Activated CD4-positive, alpha-beta T cell treated with anti-CD3 and anti-CD28 coated beads, Interleukin-2, amount 10 ng/mL, durations not matched to agents 7 days and 5 days (primary cell): ENCODE measurements at regions not wholly inside any gene's neighbourhood (a gene's known extent, or its start where the extent isn't known, plus 50 kb on each side); places are given as distances from the start of the nearest gene placed in this dataset.
"Not testable (repeated sequence)": the region's sequence is repeated elsewhere in the genome, so short reads cannot be mapped to it uniquely, and the experiment has no call there.

Experiments
- CTCF ChIA-PET: fragments of 350-600 bp; sonication (Branson Sonifier 250); formaldehyde crosslinking; loops from one replicate; lab custom pipeline; 2021; ENCODE audit warnings: antibody characterized with exemption; lab: Charles Lee
- POLR2A ChIA-PET: fragments of 350-600 bp; sonication (Branson Sonifier 250); formaldehyde crosslinking; loops from one replicate; lab custom pipeline; 2021; ENCODE audit warnings: antibody characterized with exemption; lab: Charles Lee
- DNase-seq: peaks from one replicate; pipeline ENCODE4 v3.0.0-alpha.2; 2020
- H3K27ac Mint-ChIP-seq: one replicate; pipeline ENCODE4 v1.8.0; 2021; ENCODE audit warnings: mild to moderate bottlenecking, moderate library complexity, mixed read lengths
- H3K27me3 Mint-ChIP-seq: one replicate; pipeline ENCODE4 v1.8.0; 2021; ENCODE audit warnings: mixed read lengths
- H3K36me3 Mint-ChIP-seq: one replicate; pipeline ENCODE4 v1.8.0; 2021; ENCODE audit warnings: low read depth, mixed read lengths
- H3K4me1 Mint-ChIP-seq: one replicate; pipeline ENCODE4 v1.8.0; 2021; ENCODE audit warnings: mixed read lengths
- H3K4me3 Mint-ChIP-seq: one replicate; pipeline ENCODE4 v1.8.0; 2021; ENCODE audit warnings: mild to moderate bottlenecking, moderate library complexity, mixed read lengths
- H3K9me3 Mint-ChIP-seq: one replicate; pipeline ENCODE4 v1.8.0; 2021; ENCODE audit warnings: mixed read lengths

DNA sequence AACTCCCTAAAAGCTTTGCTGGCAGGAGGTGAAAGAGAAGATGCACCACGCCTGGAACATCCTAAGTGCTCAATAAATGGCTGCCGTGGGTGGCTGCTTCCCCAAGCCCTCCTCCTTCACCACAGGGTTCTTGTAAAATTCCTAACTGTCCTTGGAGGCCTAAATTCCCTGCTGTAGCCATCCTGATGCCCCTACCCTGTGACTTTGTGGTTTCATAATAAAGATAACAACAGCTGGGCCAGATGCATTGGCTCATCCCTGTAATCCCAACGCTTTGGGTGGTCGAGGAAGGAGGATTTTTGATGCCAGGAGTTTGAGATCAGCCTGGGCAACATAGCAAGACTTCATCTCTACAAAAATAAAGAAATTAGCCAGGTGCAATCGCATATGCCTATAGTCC, 341.8 kb downstream of the ANKRD30A start:
- Mint-ChIP-seq H3K9me3 (peaks cover 19% of the 10 kb centered on the region), H3K36me3 (no peaks in the 10 kb centered on the region), H3K27me3 (no peaks in the 10 kb centered on the region), H3K4me1 (no peaks in the 10 kb centered on the region), H3K4me3 (no peak overlapping the region), H3K27ac (no peak overlapping the region)
- ChIA-PET CTCF (interaction anchor here (0.7 kb wide), 1 partner anchor 448 kb away, joined by 3 read pairs; no protein-coding TSS in a partner anchor), POLR2A (no interaction called here)
- no peak for DNase-seq

DNA sequence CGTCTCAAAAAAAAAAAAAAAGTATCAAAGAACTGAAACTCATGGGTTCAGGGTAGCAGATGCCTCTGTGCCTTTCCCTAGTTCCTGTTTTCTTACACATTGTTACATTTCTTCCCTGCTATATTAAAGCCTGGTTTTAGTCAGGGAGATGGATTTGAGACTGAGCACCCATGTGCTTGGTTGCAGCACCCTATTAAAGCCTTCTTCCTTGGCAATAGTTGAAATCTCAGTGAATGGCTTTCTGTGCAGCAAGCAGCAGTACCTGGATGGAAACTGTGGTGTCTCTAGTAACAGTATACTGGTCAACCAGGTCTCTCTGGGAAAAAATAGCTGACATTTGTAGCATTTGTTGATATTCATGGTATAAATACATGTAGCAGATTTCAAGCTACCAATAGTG, 331.1 kb downstream of the ANKRD30A start:
- ChIA-PET CTCF (no interaction called here), POLR2A (no interaction called here)
- H3K9me3 Mint-ChIP-seq, result peaks cover 8% of the 10 kb centered on the region
- DNase-seq, result no peak
- no peaks in the 10 kb centered on the region for H3K4me1 Mint-ChIP-seq
- H3K27ac Mint-ChIP-seq, result no peak overlapping the region
- H3K27me3 Mint-ChIP-seq, result no peaks in the 10 kb centered on the region
- H3K4me3 Mint-ChIP-seq, result no peak overlapping the region
- no peaks in the 10 kb centered on the region for H3K36me3 Mint-ChIP-seq

GRCh38 chr10:37448161-37448560, 322.8 kb downstream of the ANKRD30A start:
- Mint-ChIP-seq H3K4me1 (no peaks in the 10 kb centered on the region), H3K27me3 (no peaks in the 10 kb centered on the region), H3K4me3 (no peak overlapping the region), H3K9me3 (peaks cover 14% of the 10 kb centered on the region), H3K27ac (no peak overlapping the region), H3K36me3 (no peaks in the 10 kb centered on the region)
- ChIA-PET POLR2A (no interaction called here), CTCF (no interaction called here)
- no peak for DNase-seq

GRCh38 chr10:37442882-37443281, 317.5 kb downstream of the ANKRD30A start:
- Mint-ChIP-seq H3K9me3 (peaks cover 6% of the 10 kb centered on the region), H3K27me3 (no peaks in the 10 kb centered on the region), H3K36me3 (no peaks in the 10 kb centered on the region), H3K4me3 (no peak overlapping the region), H3K27ac (no peak overlapping the region), H3K4me1 (no peaks in the 10 kb centered on the region)
- POLR2A ChIA-PET, result no interaction called here
- CTCF ChIA-PET, result no interaction called here
- DNase-seq, result no peak

GRCh38 chr10:37441224-37441623, 315.8 kb downstream of the ANKRD30A start:
- H3K9me3 Mint-ChIP-seq, H3K27me3 Mint-ChIP-seq, H3K4me3 Mint-ChIP-seq, H3K4me1 Mint-ChIP-seq, H3K36me3 Mint-ChIP-seq, POLR2A ChIA-PET, CTCF ChIA-PET, DNase-seq, H3K27ac Mint-ChIP-seq: not testable (repeated sequence)

GRCh38 chr10:37439826-37440225, 314.4 kb downstream of the ANKRD30A start:
- H3K36me3 Mint-ChIP-seq, result no peaks in the 10 kb centered on the region
- H3K4me1 Mint-ChIP-seq, result no peaks in the 10 kb centered on the region
- no peak for DNase-seq
- H3K27me3 Mint-ChIP-seq, result no peaks in the 10 kb centered on the region
- POLR2A ChIA-PET, result no interaction called here
- H3K4me3 Mint-ChIP-seq, result no peak overlapping the region
- H3K27ac Mint-ChIP-seq, result no peak overlapping the region
- peaks cover 4% of the 10 kb centered on the region for H3K9me3 Mint-ChIP-seq
- CTCF ChIA-PET, result interaction anchor here (1.0 kb wide), 1 partner anchor 11 kb away, joined by 3 read pairs; no protein-coding TSS in a partner anchor

GRCh38 chr10:37436357-37436756, 311.0 kb downstream of the ANKRD30A start:
- DNase-seq, result no peak
- Mint-ChIP-seq H3K36me3 (no peaks in the 10 kb centered on the region), H3K4me1 (no peaks in the 10 kb centered on the region), H3K27ac (no peak overlapping the region), H3K4me3 (no peak overlapping the region), H3K9me3 (peaks cover 7% of the 10 kb centered on the region), H3K27me3 (no peaks in the 10 kb centered on the region)
- CTCF ChIA-PET, result interaction anchor here (0.6 kb wide), 1 partner anchor 102 kb away, joined by 3 read pairs; no protein-coding TSS in a partner anchor
- POLR2A ChIA-PET, result no interaction called here

DNA sequence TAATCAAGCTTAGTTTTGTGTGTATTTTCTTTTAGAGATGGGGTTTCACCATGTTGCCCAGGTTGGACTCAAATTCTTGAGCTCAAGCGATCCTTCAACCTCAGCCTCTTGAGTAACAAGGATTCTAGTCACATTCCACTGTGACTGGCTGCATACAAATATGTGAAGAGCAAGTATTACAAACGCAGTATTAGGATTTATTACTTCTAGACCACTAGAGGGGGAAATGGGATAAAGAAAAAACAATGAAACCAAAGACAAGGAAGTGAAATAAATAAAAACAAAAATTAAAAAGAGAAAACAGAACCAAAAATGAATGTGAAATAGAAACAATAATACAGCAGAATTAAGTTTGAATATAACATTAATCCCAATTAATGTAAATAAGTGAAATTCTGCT, 308.7 kb downstream of the ANKRD30A start:
- CTCF ChIA-PET, result no interaction called here
- Mint-ChIP-seq H3K4me1 (no peaks in the 10 kb centered on the region), H3K9me3 (peaks cover 11% of the 10 kb centered on the region), H3K4me3 (no peak overlapping the region), H3K36me3 (no peaks in the 10 kb centered on the region), H3K27ac (no peak overlapping the region), H3K27me3 (no peaks in the 10 kb centered on the region)
- POLR2A ChIA-PET, result no interaction called here
- DNase-seq, result no peak
